H9 (cell line): ENCODE measurements at regions not wholly inside any gene's neighbourhood (a gene's known extent, or its start where the extent isn't known, plus 50 kb on each side); places are given as distances from the start of the nearest gene placed in this dataset.

Source experiments
- DNase-seq: peaks from one replicate; pipeline ENCODE4 v3.0.0-alpha.2; 2017
- H2AFZ ChIP-seq: one replicate; pipeline ENCODE4 v1.6.1; 2013; ENCODE audit warnings: mild to moderate bottlenecking, low read length, control low read depth, moderate library complexity
- H2AK5ac ChIP-seq: 2 replicates; pipeline ENCODE4 v1.6.1; 2013; ENCODE audit warnings: low read length, control low read depth, mixed read lengths; ENCODE audit not compliant: insufficient read length
- H2BK120ac ChIP-seq: one replicate; pipeline ENCODE4 v1.6.1; 2013; ENCODE audit warnings: low read depth, mild to moderate bottlenecking, low read length, control low read depth, inconsistent platforms; ENCODE audit not compliant: poor library complexity, severe bottlenecking
- H2BK12ac ChIP-seq: 2 replicates; pipeline ENCODE4 v1.6.1; 2013; ENCODE audit warnings: low read length, control low read depth, mixed read lengths, low read depth; ENCODE audit not compliant: insufficient read length
- H2BK15ac ChIP-seq: 2 replicates; pipeline ENCODE4 v1.6.1; 2013; ENCODE audit warnings: low read depth, low read length, control low read depth
- H2BK20ac ChIP-seq: one replicate; pipeline ENCODE4 v1.6.1; 2013; ENCODE audit warnings: low read depth, mild to moderate bottlenecking, low read length, control low read depth, inconsistent platforms; ENCODE audit not compliant: poor library complexity, severe bottlenecking
- H2BK5ac ChIP-seq: 2 replicates; pipeline ENCODE4 v1.6.1; 2013; ENCODE audit warnings: low read length, control low read depth, mixed read lengths; ENCODE audit not compliant: insufficient read length
- H3K14ac ChIP-seq: 2 replicates; pipeline ENCODE4 v1.6.1; 2013; ENCODE audit warnings: low read length, control low read depth; ENCODE audit not compliant: insufficient read depth
- H3K18ac ChIP-seq: 2 replicates; pipeline ENCODE4 v1.6.1; 2013; ENCODE audit warnings: low read depth, mild to moderate bottlenecking, mixed read lengths, low read length, control low read depth; ENCODE audit not compliant: insufficient read length
- H3K23ac ChIP-seq: 2 replicates; pipeline ENCODE4 v1.6.1; 2013; ENCODE audit warnings: low read length, control low read depth, mixed read lengths, low read depth; ENCODE audit not compliant: insufficient read length
- H3K23me2 ChIP-seq: 2 replicates; pipeline ENCODE4 v1.6.1; 2013; ENCODE audit warnings: low read depth, mild to moderate bottlenecking, mixed read lengths, low read length, control low read depth; ENCODE audit not compliant: insufficient read length, poor library complexity, severe bottlenecking
- H3K27ac ChIP-seq: 2 replicates; pipeline ENCODE4 v1.5.1; 2013; ENCODE audit warnings: low read length, control low read depth, mixed read lengths, low read depth; ENCODE audit not compliant: insufficient read length
- H3K27me3 ChIP-seq: 2 replicates; pipeline ENCODE4 v1.6.1; 2013; ENCODE audit warnings: low read length, control low read depth, inconsistent platforms; ENCODE audit not compliant: insufficient read depth
- H3K4ac ChIP-seq: 2 replicates; pipeline ENCODE4 v1.6.1; 2013; ENCODE audit warnings: low read depth, mild to moderate bottlenecking, control low read depth, inconsistent platforms, low read length, moderate library complexity
- H3K4me1 ChIP-seq: 2 replicates; pipeline ENCODE4 v1.6.1; 2013; ENCODE audit warnings: low read length, control low read depth, inconsistent platforms; ENCODE audit not compliant: insufficient read depth
- H3K4me2 ChIP-seq: 2 replicates; pipeline ENCODE4 v1.6.1; 2013; ENCODE audit warnings: low read length, control low read depth, mixed read lengths; ENCODE audit not compliant: insufficient read length, insufficient read depth
- H3K56ac ChIP-seq: 2 replicates; pipeline ENCODE4 v1.6.1; 2013; ENCODE audit warnings: low read depth, mild to moderate bottlenecking, mixed read lengths, low read length, control low read depth; ENCODE audit not compliant: insufficient read length
- H3K79me1 ChIP-seq: 2 replicates; pipeline ENCODE4 v1.6.1; 2013; ENCODE audit warnings: low read depth, mild to moderate bottlenecking, moderate library complexity, low read length, control low read depth, inconsistent platforms; ENCODE audit not compliant: insufficient read depth, poor library complexity, severe bottlenecking
- H3K79me2 ChIP-seq: 2 replicates; pipeline ENCODE4 v1.6.1; 2013; ENCODE audit warnings: low read length, control low read depth, inconsistent platforms; ENCODE audit not compliant: insufficient read depth
- H3K9ac ChIP-seq: 2 replicates; pipeline ENCODE4 v1.6.1; 2013; ENCODE audit warnings: low read length, control low read depth, mixed read lengths; ENCODE audit not compliant: insufficient read length; ENCODE audit errors: extremely low read depth
- H3K9me3 ChIP-seq: one replicate; pipeline ENCODE4 v1.6.1; 2013; ENCODE audit warnings: low read depth, low read length, inconsistent platforms; ENCODE audit not compliant: control insufficient read depth
- H3T11ph ChIP-seq: one replicate; pipeline ENCODE4 v1.6.1; 2013; ENCODE audit warnings: mild to moderate bottlenecking, low read length, control low read depth, inconsistent platforms
- H4K20me1 ChIP-seq: one replicate; pipeline ENCODE4 v1.6.1; 2013; ENCODE audit not compliant: control insufficient read depth, insufficient read length, insufficient read depth
- H4K5ac ChIP-seq: 2 replicates; pipeline ENCODE4 v1.6.1; 2013; ENCODE audit warnings: low read depth, mild to moderate bottlenecking, mixed read lengths, low read length, control low read depth; ENCODE audit not compliant: insufficient read length
- H4K8ac ChIP-seq: replicated peaks from 2 replicates; pipeline ENCODE4 v1.6.1; 2013; ENCODE audit warnings: low read length, control low read depth, mixed read lengths, low read depth; ENCODE audit not compliant: insufficient read length
- H4K91ac ChIP-seq: 2 replicates; pipeline ENCODE4 v1.6.1; 2013; ENCODE audit warnings: low read depth, mild to moderate bottlenecking, moderate library complexity, mixed read lengths, low read length, control low read depth; ENCODE audit not compliant: insufficient read length
- H3K27ac Mint-ChIP-seq, 3 experiments: 2 replicates in 2 of 3; 3 replicates in 1 of 3; pipeline ENCODE4 v1.8.0; 2020 to 2021; ENCODE audit warnings: mixed read lengths in 3 of 3, mild to moderate bottlenecking in 1 of 3, moderate library complexity in 1 of 3
- H3K27me3 Mint-ChIP-seq: 2 replicates; pipeline ENCODE4 v1.8.0; 2021; ENCODE audit warnings: low read depth, mild to moderate bottlenecking, moderate library complexity, mixed read lengths
- H3K36me3 Mint-ChIP-seq, 3 experiments: 2 replicates in 2 of 3; 3 replicates in 1 of 3; pipeline ENCODE4 v1.8.0; 2020 to 2021; ENCODE audit warnings: low read depth in 3 of 3, mixed read lengths in 3 of 3; ENCODE audit not compliant: insufficient read depth in 1 of 3
- H3K4me1 Mint-ChIP-seq, 2 experiments: 2 replicates each; pipeline ENCODE4 v1.8.0; 2020; ENCODE audit warnings: mixed read lengths in 2 of 2
- H3K4me3 Mint-ChIP-seq, 2 experiments: 2 replicates in 1 of 2; 3 replicates in 1 of 2; pipeline ENCODE4 v1.8.0; 2020 to 2021; ENCODE audit warnings: mild to moderate bottlenecking in 2 of 2, mixed read lengths in 2 of 2, moderate library complexity in 1 of 2
- H3K9me3 Mint-ChIP-seq, 2 experiments: 2 replicates in 1 of 2; 3 replicates in 1 of 2; pipeline ENCODE4 v1.8.0; 2020; ENCODE audit warnings: mild to moderate bottlenecking in 2 of 2, mixed read lengths in 2 of 2, moderate library complexity in 1 of 2
- WGBS: extraction: QIAGEN DNeasy Blood & Tissue Kit; methylation state at CpG from one replicate; pipeline ENCODE4 v1.1.7; 2013; ENCODE audit warnings: missing lambda C conversion rate, low lambda C conversion rate, mixed read lengths; ENCODE audit not compliant: insufficient read length; ENCODE audit errors: extremely low coverage; 5-methylcytosine and 5-hydroxymethylcytosine counted together
- TF ChIP-seq, protein P1 (sequence below): fragments of 200-600 bp; sonication (generic); conservative IDR thresholded peaks from 3 replicates; pipeline ENCODE4 v1.8.0; 2021; ENCODE audit warnings: antibody characterized with exemption, mild to moderate bottlenecking

DNA sequence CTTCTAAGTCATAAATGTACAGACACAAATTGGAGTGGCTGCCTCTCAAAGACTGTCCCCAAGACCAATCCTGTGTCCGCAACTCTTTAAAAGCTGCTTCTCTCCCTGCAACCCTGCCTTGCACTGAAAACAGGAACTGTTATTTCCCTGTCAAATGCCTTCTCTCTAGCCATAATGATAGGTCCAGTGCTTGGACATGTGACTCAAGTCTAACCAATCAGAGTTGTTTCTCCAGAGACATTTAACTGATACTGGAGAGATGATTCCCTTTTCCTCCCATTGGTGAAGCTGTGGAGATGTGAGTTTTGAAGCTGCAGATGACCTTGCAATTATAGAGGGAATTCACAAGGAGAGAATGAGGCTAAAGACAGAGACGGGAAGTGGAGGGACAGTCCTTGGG lies 253.3 kb upstream of the CDH5 start:
- no peak overlapping the region for H4K91ac ChIP-seq

More for the DNA sequence above, 253.3 kb upstream of the CDH5 start:
- Histone ChIP-seq H2AFZ (no peak overlapping the region), H4K20me1 (no peaks in the 10 kb centered on the region), H3K4me2 (no peak overlapping the region), H3K79me2 (no peaks in the 10 kb centered on the region), H3K56ac (no peak overlapping the region), H2BK120ac (no peak overlapping the region), H2AK5ac (no peak overlapping the region), H2BK20ac (no peak overlapping the region), H3K14ac (no peak overlapping the region), H3K9ac (no peak overlapping the region), H3K9me3 (no peaks in the 10 kb centered on the region), H3K23ac (no peak overlapping the region), H3K18ac (no peak overlapping the region), H3K23me2 (no peaks in the 10 kb centered on the region), H3T11ph (no peak overlapping the region), H2BK12ac (no peak overlapping the region), H2BK5ac (no peak overlapping the region), H2BK15ac (no peak overlapping the region), H4K8ac (no peak overlapping the region), H3K27ac (no peak overlapping the region), H3K4ac (no peak overlapping the region), H4K5ac (no peak overlapping the region), H3K27me3 (no peaks in the 10 kb centered on the region), H3K79me1 (no peaks in the 10 kb centered on the region), H3K4me1 (no peaks in the 10 kb centered on the region)
- no peak for DNase-seq
- H3K27me3 Mint-ChIP-seq, result peaks cover 6% of the 10 kb centered on the region
- H3K36me3 Mint-ChIP-seq, result no peaks in the 10 kb centered on the region
- TF ChIP-seq, protein P1, sequence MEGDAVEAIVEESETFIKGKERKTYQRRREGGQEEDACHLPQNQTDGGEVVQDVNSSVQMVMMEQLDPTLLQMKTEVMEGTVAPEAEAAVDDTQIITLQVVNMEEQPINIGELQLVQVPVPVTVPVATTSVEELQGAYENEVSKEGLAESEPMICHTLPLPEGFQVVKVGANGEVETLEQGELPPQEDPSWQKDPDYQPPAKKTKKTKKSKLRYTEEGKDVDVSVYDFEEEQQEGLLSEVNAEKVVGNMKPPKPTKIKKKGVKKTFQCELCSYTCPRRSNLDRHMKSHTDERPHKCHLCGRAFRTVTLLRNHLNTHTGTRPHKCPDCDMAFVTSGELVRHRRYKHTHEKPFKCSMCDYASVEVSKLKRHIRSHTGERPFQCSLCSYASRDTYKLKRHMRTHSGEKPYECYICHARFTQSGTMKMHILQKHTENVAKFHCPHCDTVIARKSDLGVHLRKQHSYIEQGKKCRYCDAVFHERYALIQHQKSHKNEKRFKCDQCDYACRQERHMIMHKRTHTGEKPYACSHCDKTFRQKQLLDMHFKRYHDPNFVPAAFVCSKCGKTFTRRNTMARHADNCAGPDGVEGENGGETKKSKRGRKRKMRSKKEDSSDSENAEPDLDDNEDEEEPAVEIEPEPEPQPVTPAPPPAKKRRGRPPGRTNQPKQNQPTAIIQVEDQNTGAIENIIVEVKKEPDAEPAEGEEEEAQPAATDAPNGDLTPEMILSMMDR, result no peak
- WGBS, result no CpG with 5 or more reads among the region's 2 CpGs
- no peaks in the 10 kb centered on the region for H3K4me1 Mint-ChIP-seq
- no peak overlapping the region for H3K27ac Mint-ChIP-seq
- no peaks in the 10 kb centered on the region for H3K9me3 Mint-ChIP-seq
- H3K4me3 Mint-ChIP-seq, result no peak overlapping the region
